A549 (cell line): ENCODE measurements at regions not wholly inside any gene's neighbourhood (a gene's known extent, or its start where the extent isn't known, plus 50 kb on each side); places are given as distances from the start of the nearest gene placed in this dataset.
"Not testable (repeated sequence)": the region's sequence is repeated elsewhere in the genome, so short reads cannot be mapped to it uniquely, and the experiment has no call there.

Source experiments
- ATAC-seq, 2 experiments: fragments of 200-7000 bp in 1 of 2; fragments of >200 bp in 1 of 2; cut with Nextera tagmentation in 1 of 2; cut with Tn5 transposase in 1 of 2; 3 replicates each; pipeline versions ENCODE4 v1.8.0 to v1.9.1; 2018 to 2020; ENCODE audit warnings: mild to moderate bottlenecking in 1 of 2, moderate library complexity in 1 of 2
- CTCF ChIA-PET: fragments of 300-600 bp; sonication (Branson Sonifier 250); formaldehyde crosslinking; extraction: SDS; loops from one replicate; lab custom pipeline; 2021; ENCODE audit warnings: antibody characterized with exemption, inconsistent platforms; lab: Yijun Ruan, JAX
- POLR2A ChIA-PET: fragments of 350-600 bp; formaldehyde crosslinking; extraction: SDS; loops from one replicate; lab custom pipeline; 2021; ENCODE audit warnings: antibody characterized with exemption, inconsistent platforms; lab: Yijun Ruan, JAX
- DNase-seq, 2 experiments: peaks; one replicate each; pipeline versions ENCODE4 v3.0.0 to v3.0.0-alpha.2; 2011 to 2016; ENCODE audit warnings: low read depth in 1 of 2, low spot score in 1 of 2
- FAIRE-seq: peaks from 2 replicates; lab custom pipeline; 2011; peaks lifted over from hg19 to GRCh38; lab: Jason Lieb, UNC
- H3K27ac ChIP-seq, 2 experiments: fragments of >200 bp; sonication (Bioruptor Twin); formaldehyde crosslinking; 3 replicates each; pipeline ENCODE4 v1.5.1; 2016 to 2017
- H3K4me1 ChIP-seq: fragments of >200 bp; sonication (Bioruptor Twin); formaldehyde crosslinking; 3 replicates; pipeline ENCODE4 v1.6.1; 2016
- H3K4me2 ChIP-seq: fragments of >200 bp; sonication (Bioruptor Twin); formaldehyde crosslinking; 3 replicates; pipeline ENCODE4 v1.6.1; 2016
- H3K4me3 ChIP-seq: fragments of >200 bp; sonication (Bioruptor Twin); formaldehyde crosslinking; 3 replicates; pipeline ENCODE4 v1.5.1; 2016
- H3K9me3 ChIP-seq: fragments of >200 bp; sonication (Bioruptor Twin); formaldehyde crosslinking; 3 replicates; pipeline ENCODE4 v1.6.1; 2016
- CEBPB ChIP-seq, 2 experiments: fragments of >200 bp in 1 of 2; sonication (Bioruptor Twin) in 1 of 2; formaldehyde crosslinking in 1 of 2; IDR thresholded peaks; 2 replicates each; pipeline ENCODE4 v1.6.1; 2012 to 2016
- EHMT2 ChIP-seq: fragments of 200-600 bp; sonication (generic); IDR thresholded peaks from 2 replicates; pipeline ENCODE4 v1.6.1; 2016; ENCODE audit warnings: antibody characterized with exemption, low read depth, mild to moderate bottlenecking, moderate library complexity
- ELK1 ChIP-seq: fragments of 150-350 bp; IDR thresholded peaks from 2 replicates; pipeline ENCODE4 v1.6.1; 2014; ENCODE audit warnings: low read depth, mild to moderate bottlenecking, low read length
- FOXS1 ChIP-seq: fragments of 250-450 bp; sonication (Bioruptor Pico); IDR thresholded peaks from 2 replicates; pipeline ENCODE4 v1.5.0; 2020; ENCODE audit warnings: mild to moderate bottlenecking, moderate library complexity
- GATA3 ChIP-seq: IDR thresholded peaks from 2 replicates; pipeline ENCODE4 v1.6.1; 2012; ENCODE audit warnings: borderline replicate concordance
- HDAC2 ChIP-seq: fragments of 200-600 bp; sonication (generic); IDR thresholded peaks from 2 replicates; pipeline ENCODE4 v1.6.1; 2016
- HEYL ChIP-seq: fragments of 250-450 bp; sonication (Bioruptor Pico); IDR thresholded peaks from 2 replicates; pipeline ENCODE4 v1.8.0; 2021; ENCODE audit warnings: mild to moderate bottlenecking, moderate library complexity
- KDM1A ChIP-seq: fragments of 200-600 bp; sonication (generic); IDR thresholded peaks from 2 replicates; pipeline ENCODE4 v1.6.1; 2016; ENCODE audit warnings: low read depth, mild to moderate bottlenecking
- KDM5A ChIP-seq: fragments of 200-600 bp; sonication (generic); IDR thresholded peaks from 2 replicates; pipeline ENCODE4 v1.6.1; 2016; ENCODE audit warnings: antibody characterized with exemption, mild to moderate bottlenecking
- RAD21 ChIP-seq, 2 experiments: fragments of >200 bp in 1 of 2; sonication (Bioruptor Twin) in 1 of 2; formaldehyde crosslinking in 1 of 2; IDR thresholded peaks in 1 of 2; conservative IDR thresholded peaks in 1 of 2; 2 replicates in 1 of 2; 3 replicates in 1 of 2; pipeline ENCODE4 v1.6.1; 2012 to 2018; ENCODE audit warnings: inconsistent platforms in 1 of 2
- RARB ChIP-seq: fragments of 250-450 bp; sonication (Bioruptor Pico); IDR thresholded peaks from 2 replicates; pipeline ENCODE4 v1.8.0; 2021; ENCODE audit warnings: mild to moderate bottlenecking, moderate library complexity
- RFX5 ChIP-seq: fragments of 450-650 bp; IDR thresholded peaks from 2 replicates; pipeline ENCODE4 v1.7.1; 2014; ENCODE audit warnings: antibody characterized with exemption, mild to moderate bottlenecking, moderate library complexity
- WGBS: methylation state at CpG from one replicate; pipeline ENCODE4 v1.1.6; 2017; ENCODE audit errors: missing lambda C conversion rate; 5-methylcytosine and 5-hydroxymethylcytosine counted together
- TF ChIP-seq, protein P1 (sequence below): fragments of >200 bp; sonication (Bioruptor Twin); formaldehyde crosslinking; IDR thresholded peaks from 3 replicates; pipeline ENCODE4 v1.5.1; 2016
- TF ChIP-seq, protein P2 (sequence below): fragments of 450-650 bp; IDR thresholded peaks from 2 replicates; pipeline ENCODE4 v1.6.1; 2014; ENCODE audit warnings: antibody characterized with exemption

- no peak for TF ChIP-seq ELK1
- TF ChIP-seq, all 56 proteins: peak for 0
These were observed 323.2 kb downstream of the ZNF248 start (continued) for GRCh38 chr10:37534166-37534565.

DNA sequence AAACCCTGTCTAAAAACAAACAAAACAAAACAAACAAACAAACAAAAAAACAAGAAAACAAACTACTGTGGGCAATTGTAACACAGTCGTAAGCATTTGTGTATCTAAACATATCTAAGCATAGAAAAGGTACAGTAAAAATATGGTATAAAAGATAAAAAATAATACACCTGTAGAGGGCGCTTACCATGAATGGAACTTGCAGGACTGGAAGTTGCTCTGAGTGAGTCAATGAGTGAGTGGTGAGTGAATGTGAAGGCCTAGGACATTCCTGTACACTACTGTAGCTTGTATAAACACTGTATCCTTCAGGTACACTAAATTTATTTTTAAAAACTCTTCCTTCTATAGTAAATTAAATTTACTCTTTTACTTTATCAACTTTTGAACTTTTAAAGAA is 332.0 kb downstream of the ZNF248 start:
- peak in 1 of 2 experiments; percentile 27; a peak in 1 of 5 replicates for TF ChIP-seq RAD21 (conservative IDR thresholded peaks at IDR 0.05 in 1 of 2, IDR thresholded peaks at IDR 0.05 in 1 of 2)
- TF ChIP-seq, protein P1, sequence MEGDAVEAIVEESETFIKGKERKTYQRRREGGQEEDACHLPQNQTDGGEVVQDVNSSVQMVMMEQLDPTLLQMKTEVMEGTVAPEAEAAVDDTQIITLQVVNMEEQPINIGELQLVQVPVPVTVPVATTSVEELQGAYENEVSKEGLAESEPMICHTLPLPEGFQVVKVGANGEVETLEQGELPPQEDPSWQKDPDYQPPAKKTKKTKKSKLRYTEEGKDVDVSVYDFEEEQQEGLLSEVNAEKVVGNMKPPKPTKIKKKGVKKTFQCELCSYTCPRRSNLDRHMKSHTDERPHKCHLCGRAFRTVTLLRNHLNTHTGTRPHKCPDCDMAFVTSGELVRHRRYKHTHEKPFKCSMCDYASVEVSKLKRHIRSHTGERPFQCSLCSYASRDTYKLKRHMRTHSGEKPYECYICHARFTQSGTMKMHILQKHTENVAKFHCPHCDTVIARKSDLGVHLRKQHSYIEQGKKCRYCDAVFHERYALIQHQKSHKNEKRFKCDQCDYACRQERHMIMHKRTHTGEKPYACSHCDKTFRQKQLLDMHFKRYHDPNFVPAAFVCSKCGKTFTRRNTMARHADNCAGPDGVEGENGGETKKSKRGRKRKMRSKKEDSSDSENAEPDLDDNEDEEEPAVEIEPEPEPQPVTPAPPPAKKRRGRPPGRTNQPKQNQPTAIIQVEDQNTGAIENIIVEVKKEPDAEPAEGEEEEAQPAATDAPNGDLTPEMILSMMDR: peak; percentile 19; the same call in 1 of the 3 replicates
- POLR2A ChIA-PET, H3K9me3 ChIP-seq, FAIRE-seq, H3K27ac ChIP-seq, H3K4me3 ChIP-seq, H3K4me2 ChIP-seq, H3K4me1 ChIP-seq, ATAC-seq: not testable (repeated sequence)
- 6% methylated on average over 2 of the region's 2 CpGs for WGBS
- CTCF ChIA-PET: interaction anchor here (0.8 kb wide), 1 partner anchor 206 kb away, joined by 3 read pairs; no protein-coding TSS in a partner anchor
- DNase-seq: peak in 1 of 2 experiments; percentile 5

- ChIA-PET CTCF (no interaction called here), POLR2A (no interaction called here)
- H3K27ac ChIP-seq: no peak overlapping the region
- TF ChIP-seq HDAC2: no peak
- TF ChIP-seq CEBPB (IDR thresholded peaks at IDR 0.05): no peak
- TF ChIP-seq GATA3: no peak
- no peak for TF ChIP-seq EHMT2
- no peak for TF ChIP-seq KDM5A
- TF ChIP-seq, protein P2, sequence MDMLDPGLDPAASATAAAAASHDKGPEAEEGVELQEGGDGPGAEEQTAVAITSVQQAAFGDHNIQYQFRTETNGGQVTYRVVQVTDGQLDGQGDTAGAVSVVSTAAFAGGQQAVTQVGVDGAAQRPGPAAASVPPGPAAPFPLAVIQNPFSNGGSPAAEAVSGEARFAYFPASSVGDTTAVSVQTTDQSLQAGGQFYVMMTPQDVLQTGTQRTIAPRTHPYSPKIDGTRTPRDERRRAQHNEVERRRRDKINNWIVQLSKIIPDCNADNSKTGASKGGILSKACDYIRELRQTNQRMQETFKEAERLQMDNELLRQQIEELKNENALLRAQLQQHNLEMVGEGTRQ: no peak
- no peak for TF ChIP-seq FOXS1 (CRISPR knock-in tag)
- no peak for TF ChIP-seq HEYL (CRISPR knock-in tag)
- TF ChIP-seq RARB: no peak
- TF ChIP-seq RFX5: no peak
- no peak for TF ChIP-seq RAD21 (conservative IDR thresholded peaks at IDR 0.05 in 1 of 2, IDR thresholded peaks at IDR 0.05 in 1 of 2)
- 40% methylated on average over 2 of the region's 2 CpGs for WGBS
- ATAC-seq (no peak), DNase-seq (no peak), FAIRE-seq (no peak)
- no peaks in the 10 kb centered on the region for H3K4me1 ChIP-seq
- H3K9me3 ChIP-seq: no peaks in the 10 kb centered on the region
- no peak overlapping the region for H3K4me2 ChIP-seq
- H3K4me3 ChIP-seq: no peak overlapping the region
These were observed 336.9 kb downstream of the ZNF248 start for GRCh38 chr10:37520488-37520887.

DNA sequence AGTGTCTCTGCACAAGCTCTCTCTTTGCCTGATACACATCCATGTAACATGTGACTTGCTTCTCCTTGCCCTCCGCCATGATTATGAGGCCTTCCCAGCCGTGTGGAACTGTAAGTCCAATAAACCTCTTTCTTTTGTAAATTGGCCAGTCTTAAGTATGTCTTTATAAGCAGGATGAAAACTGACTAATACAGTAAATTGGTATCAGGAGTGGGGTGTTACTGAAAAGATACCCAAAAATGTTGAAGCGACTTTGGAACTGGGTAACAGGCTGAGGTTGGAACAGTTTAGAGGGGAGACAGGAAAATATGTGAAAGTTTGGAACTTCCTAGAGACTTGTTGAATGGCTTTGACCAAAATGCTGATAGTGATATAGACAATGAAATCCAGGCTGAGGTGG is 346.9 kb downstream of the ZNF248 start:
- peaks cover 23% of the 10 kb centered on the region; the same call in 2 of the 3 replicates for H3K9me3 ChIP-seq
- DNase-seq, CTCF ChIA-PET, H3K4me3 ChIP-seq, H3K4me1 ChIP-seq, FAIRE-seq, POLR2A ChIA-PET, H3K27ac ChIP-seq, H3K4me2 ChIP-seq: not testable (repeated sequence)
- WGBS: 55% methylated on average over 3 of the region's 3 CpGs
- TF ChIP-seq KDM1A: 0 out of 2 replicates have a peak, but pooled peaks have one; percentile 16
- TF ChIP-seq, all 56 proteins: peak for 1; not testable (repeated sequence) for 55
- ATAC-seq: not testable (repeated sequence)
